Effector CD4-positive, alpha-beta T cell (primary cell): ENCODE measurements at regions not wholly inside any gene's neighbourhood (a gene's known extent, or its start where the extent isn't known, plus 50 kb on each side); places are given as distances from the start of the nearest gene placed in this dataset.

ENCODE experiments used
- DNase-seq: peaks from one replicate; pipeline ENCODE4 v3.0.0-alpha.2; 2020

- DNase-seq = no peak
Measured at GRCh38 chr4:36835246-36835645, 409.3 kb upstream of the NWD2 start.

GRCh38 chr4:36841583-36842326 is 402.8 kb upstream of the NWD2 start:
- DNase-seq = no peak

DNA sequence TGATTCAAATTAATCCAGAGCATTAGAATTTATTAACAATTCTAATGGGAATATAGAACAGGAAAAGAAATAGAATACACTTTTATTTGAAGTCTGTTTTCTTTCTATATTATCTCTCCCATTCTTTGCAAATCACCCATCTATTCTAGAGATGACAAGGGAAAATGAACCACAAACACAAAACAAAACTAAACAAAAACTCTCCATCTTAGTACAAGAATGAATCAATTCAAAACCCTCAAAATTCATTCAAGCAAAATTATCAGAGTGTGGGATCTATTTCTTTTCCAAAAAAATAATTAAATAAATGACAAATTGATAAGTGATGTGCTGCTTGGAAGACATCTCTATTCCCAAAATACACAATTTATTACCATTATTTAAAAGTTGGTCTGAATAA is 400.1 kb upstream of the NWD2 start:
- no peak for DNase-seq

- no peak for DNase-seq
Measured at GRCh38 chr4:36852856-36853255, 391.7 kb upstream of the NWD2 start.

DNA sequence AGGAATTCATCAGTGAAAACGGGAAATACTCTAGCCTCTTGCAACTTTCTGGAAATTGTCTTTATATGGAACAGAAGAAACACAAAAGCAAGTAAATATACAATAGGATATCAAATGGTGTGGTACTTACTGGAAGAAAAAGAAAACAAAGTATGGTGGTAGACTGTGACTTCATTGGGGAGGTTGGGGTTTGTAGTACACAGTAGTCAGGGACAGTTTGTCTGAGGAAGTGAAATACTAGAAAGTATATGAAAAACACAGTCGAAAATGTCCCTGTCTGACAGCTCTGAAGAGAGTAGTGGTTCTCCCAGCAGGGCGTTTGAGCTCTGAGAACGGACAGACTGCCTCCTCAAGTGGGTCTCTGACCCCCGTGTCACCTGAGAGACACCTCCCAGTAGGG is 390.0 kb upstream of the NWD2 start:
- no peak for DNase-seq

- DNase-seq = no peak
Measured at GRCh38 chr4:36863601-36864000, 380.9 kb upstream of the NWD2 start.

- no peak for DNase-seq
Measured at GRCh38 chr4:36870121-36870520, 374.4 kb upstream of the NWD2 start.

- no peak for DNase-seq
Measured at GRCh38 chr4:36872679-36873078, 371.9 kb upstream of the NWD2 start.

DNA sequence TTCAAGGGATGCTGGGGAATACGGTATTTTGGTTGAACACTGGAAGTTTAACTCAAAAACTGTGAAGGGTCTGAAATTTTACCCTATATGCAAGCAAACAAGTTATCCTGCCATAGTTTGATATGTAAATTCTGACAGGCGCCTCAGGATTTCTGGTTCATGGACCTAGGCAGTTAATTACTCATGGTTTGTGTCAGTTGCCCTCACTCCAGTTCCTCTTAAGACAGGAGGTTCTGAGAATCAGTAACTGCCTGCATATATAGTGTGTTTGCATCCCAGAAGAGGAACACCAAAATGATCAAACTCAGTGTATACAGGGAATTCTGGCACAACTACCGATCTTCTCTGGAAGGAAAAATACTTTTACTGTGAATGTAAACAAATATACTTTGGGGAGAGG is 360.4 kb upstream of the NWD2 start:
- DNase-seq = no peak

GRCh38 chr4:36891971-36892370 is 352.6 kb upstream of the NWD2 start:
- no peak for DNase-seq

GRCh38 chr4:36900446-36900987 is 344.0 kb upstream of the NWD2 start:
- DNase-seq = no peak

GRCh38 chr4:36904823-36905222 is 339.7 kb upstream of the NWD2 start:
- no peak for DNase-seq

GRCh38 chr4:36914106-36914505 is 330.4 kb upstream of the NWD2 start:
- DNase-seq = no peak

GRCh38 chr4:36915717-36916116 is 328.8 kb upstream of the NWD2 start:
- no peak for DNase-seq

DNA sequence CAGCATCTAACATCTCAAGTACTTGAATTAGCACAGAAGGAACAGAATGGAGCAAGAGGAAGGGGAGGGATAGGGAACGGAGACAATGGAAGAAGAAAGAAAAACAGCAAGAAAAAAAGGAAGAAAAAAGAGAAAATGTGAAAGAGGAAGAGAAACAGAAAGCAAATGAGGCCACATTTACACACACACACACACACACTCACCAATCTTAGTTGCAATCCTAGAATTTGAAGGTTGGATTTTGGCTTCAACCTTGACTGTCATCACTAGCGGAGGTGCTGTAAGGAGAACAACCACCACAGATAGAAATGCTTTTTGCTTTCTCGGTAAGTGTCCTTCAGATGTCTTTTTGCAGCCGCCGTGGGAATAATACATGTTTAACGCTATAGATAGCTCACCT is 327.1 kb upstream of the NWD2 start:
- DNase-seq = no peak

DNA sequence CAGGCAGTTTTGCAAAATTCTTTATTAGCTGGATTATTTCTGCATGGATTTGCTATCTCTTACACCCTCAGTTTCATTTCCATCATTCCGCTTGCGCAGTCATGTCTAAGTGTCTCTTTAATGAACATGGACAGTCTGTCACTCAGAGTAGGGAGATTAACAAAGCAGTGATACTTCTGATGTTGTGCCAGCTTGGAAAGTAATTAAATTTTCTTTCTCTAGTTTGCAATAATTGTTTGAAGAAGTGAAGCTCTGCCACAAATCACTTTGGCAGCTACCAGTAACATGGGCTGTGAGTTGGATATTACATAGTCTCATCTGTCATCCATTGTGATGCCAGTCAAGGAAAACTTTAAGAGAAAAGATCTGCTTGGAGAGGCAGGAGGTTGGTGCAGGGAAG is 324.8 kb upstream of the NWD2 start:
- DNase-seq = no peak

GRCh38 chr4:36921476-36922216 is 322.9 kb upstream of the NWD2 start:
- no peak for DNase-seq

GRCh38 chr4:36930562-36931111 is 313.9 kb upstream of the NWD2 start:
- no peak for DNase-seq

DNA sequence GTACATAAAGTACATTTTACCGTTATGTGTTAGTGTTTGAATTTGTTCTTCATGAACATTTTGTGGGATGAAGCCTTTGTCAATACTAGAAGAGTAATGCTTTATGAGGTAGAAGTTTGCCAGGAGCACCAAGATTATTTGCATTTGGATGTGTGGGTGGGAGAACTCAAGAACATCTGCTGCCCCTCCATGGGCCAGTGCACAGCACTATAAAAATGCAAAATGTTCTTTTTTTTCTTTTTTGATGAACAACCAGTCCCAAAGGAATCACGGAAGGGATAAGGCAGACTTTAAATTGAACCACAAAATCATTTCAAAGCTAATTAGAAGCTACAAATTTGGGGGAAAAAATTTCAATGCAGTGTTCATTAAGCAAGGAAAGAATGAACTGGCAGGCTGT is 300.3 kb upstream of the NWD2 start:
- no peak for DNase-seq

DNA sequence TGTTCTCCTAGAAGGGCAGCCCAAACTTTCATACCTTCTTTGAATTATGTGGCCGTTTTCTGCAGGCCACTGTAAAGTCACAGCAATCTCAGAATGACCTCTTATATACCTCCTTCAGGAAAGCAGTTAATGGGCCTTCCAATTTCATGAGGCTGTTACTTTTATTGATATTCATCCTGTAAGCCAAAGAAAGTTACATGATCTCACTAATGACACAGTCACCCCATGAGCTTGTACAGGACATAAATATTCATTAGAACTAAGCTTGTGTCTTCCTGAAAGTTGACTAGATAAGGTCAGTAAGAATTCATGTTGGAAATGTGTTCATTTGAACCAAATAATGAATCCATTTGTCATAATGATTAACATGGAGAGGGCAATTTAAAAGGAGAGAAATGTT is 283.1 kb upstream of the NWD2 start:
- no peak for DNase-seq

DNA sequence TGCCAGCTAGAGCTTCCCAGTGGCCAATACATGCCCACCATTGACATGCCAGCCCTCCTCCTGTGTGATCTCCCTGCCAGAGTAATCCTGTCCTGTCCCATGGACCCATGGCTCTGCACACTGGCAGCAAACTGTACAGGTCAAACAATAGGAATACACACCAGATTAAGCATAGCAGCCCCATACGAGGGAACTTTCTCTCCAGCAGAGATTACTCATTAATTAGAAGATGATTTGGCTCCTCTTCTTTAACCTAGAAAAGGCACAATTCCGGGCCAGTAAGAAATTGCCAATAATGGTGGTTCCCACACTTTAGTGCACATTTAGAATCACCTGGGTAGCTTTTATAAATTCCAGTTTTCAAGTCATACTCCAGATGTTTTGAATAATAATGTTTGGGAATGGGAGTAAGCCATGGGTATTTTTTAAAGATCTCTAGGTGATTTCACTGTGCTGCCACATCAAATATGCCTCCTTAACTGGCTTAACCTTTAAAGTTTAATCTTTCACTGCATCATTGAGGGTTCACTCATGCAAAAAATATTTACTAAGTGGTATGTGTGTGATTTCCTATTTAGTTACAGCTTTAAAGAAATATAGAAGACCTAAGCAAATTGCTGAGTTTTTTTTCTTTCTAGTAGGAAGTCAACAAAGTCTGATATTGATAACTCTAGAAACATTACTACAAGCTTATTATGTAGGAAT is 277.6 kb upstream of the NWD2 start:
- DNase-seq = no peak

- DNase-seq = no peak
Measured at GRCh38 chr4:36979533-36979932, 265.0 kb upstream of the NWD2 start.

DNA sequence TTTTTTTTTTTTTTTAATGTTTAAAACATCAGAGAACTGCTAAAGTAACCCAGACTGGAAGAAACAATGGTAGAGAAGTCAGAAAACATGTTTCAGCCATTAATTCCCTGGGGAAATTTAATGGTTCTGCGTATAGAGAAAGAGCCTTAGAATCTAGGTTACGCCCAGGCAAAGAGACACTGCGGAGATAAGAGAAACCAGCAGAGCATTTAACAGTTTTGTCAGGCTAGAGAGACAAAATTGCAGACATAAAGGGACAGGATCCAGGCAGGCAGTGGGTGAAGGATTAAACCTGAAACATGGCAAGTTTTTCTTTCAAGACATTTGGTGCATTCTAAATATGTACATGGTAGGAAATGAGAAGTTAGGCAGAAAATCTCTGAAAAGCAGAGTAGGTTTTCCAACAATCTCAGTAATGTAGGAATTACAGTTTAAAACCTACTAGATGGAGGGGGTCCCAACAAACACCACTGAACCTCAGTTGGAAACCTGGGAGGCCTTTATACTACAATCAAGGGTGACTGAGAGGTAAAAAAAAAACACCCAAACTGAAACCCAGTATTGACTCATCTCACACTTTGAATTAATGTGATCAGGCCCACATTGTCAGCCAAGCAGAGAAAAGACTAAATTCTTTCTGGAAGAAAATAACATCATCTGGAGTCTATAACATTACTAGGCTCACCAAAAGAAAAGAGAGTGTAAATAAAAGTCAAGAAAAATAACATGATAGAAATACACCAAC is 254.2 kb upstream of the NWD2 start:
- no peak for DNase-seq
